Activated gamma-delta T cell treated with Interleukin-2 at 50 U/mL for 16 hours (primary cell): ENCODE measurements at regions not wholly inside any gene's neighbourhood (a gene's known extent, or its start where the extent isn't known, plus 50 kb on each side); places are given as distances from the start of the nearest gene placed in this dataset.

Source experiments
- DNase-seq: peaks from one replicate; pipeline ENCODE4 v3.0.0-alpha.2; 2020

DNA sequence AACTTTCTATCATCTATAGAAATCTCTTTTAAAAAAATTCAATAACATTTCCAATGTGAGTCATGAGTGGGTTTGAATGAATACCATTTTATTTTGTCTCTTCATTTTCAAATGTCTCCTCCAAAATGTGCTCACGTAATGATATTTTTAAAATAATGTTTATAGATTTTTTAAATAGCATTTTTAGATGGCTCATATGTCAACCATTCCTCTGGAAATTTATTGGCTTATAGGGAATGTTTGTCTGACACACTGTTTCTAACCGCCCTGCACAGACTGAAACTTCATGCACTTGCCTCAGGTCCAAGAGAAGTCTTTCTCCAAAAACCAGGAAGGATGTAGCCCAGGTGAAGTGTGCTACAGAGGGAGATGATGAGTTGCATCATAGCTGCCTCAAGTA, 88.8 kb upstream of the PLEKHG7 start:
- DNase-seq, result no peak

DNA sequence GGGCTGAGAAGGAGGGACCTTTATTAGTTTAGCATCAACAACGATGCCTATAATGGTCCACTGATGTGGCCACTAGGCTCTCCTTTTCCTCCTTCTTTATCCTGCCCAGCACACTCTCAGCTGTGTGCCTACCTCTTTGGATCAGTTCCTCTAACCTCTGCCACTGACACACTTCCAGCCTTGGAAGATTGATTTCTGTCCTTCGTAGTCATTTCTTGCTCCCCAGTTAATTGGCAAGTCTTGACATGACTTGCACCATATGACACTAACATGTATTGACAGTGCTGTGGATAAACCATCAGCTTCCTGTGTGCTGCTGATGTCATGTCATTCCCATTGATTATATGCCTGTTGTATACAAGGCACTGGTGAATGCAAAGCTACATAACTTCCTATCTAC, 90.2 kb upstream of the PLEKHG7 start:
- DNase-seq, result no peak

DNA sequence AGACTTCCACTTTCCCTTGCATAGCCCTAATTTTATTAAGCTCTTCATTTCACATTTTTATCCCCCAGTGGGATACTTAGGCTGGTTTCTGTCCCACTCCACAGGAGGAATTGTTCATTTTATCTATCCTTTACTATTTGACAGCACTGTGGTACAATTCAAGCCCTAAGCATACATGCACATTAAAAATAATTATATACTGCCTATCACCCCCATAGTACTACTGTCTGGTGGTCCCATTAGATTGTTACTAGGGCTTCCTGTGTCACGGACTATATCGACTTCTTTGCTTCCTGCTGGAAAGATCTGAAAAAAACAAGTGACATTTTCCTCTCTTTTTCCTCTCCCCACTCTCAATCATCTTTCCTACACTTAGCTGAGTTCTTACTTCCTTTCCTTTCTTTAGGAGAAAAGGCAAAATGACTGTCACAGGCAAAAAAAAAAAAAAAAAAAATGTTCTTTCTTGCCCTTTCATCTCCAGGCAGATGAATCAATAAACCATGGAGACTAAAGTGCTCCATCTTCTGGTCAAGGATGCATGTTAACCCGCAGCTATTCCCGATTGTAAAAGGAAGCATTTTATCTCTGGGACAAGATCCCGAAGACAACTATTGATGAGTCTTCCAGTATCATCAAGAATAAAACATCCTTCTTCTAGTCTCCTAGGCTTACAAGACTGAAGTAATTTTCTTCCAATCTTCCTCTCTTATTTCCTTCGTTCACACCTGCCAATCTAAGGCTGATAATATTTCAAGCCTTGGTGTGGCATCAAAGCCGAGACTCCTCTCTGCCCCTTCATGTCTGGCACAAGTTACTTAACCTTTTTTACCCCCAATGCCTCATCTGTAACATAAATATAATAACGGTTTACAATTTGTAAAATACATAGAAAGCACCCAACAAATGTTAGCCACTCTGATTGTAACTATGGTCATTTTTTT, 94.4 kb upstream of the PLEKHG7 start:
- DNase-seq, result no peak

DNA sequence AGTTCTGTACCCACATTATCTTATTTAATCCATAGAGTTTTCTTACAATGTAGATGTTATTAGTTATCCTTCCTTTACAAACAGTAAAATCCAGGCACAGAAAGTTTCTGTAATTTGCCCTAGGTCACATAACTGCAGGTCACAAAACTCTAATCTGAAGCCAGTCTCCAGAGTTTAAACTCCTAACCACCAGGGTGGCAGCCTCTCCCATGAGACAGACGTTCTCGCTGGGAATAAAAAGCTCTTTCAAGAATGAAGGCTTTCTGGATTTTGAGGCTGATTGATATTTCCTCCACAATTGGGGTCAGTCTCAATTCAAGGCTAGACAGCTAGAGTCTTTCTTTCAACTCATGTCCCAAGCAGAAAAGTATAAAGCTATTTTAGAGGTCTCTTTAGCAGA, 95.8 kb upstream of the PLEKHG7 start:
- no peak for DNase-seq

DNA sequence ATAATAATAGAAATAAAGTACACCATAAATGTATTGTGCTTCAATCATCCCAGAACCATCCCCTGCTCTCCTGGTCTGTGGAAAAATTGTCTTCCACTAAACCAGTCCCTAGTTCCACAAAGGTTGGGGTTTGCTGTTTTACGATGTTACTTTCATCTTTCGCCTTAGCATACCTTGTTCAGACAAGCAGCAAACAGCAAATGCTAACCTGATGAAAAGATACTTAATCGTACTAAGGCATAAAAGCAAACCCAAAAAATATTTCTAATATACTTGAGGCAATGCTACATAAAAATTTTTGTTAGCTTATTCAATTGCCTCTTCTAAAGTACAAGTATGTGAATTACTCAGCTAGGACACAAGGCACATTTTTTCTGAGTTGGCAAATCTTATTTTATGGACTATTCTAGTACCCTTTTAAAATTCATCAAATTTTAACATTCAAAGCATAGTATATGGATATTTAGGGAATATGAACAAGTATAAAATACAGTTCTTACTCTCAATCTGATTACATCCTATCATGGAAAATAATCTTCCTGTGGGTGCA, 97.1 kb upstream of the PLEKHG7 start:
- DNase-seq, result no peak

DNA sequence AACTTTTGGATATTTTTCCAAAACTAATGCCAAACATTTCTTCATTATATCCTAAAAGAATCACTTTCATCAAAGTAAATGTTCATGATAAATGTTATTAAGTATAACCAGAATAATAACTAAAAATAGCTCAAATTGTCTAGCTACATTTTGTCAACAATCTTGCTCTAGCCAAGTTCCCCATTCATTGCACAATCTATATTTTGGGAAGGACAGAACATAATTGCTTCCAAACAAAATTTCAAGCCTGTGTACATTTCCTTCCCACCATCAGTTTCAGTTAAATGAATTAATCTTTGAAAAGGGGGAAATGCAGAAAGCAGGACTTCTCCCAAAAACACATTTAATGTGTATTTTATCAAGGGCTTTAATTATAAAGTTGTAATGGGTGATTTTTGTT, 98.0 kb upstream of the PLEKHG7 start:
- DNase-seq, result no peak

DNA sequence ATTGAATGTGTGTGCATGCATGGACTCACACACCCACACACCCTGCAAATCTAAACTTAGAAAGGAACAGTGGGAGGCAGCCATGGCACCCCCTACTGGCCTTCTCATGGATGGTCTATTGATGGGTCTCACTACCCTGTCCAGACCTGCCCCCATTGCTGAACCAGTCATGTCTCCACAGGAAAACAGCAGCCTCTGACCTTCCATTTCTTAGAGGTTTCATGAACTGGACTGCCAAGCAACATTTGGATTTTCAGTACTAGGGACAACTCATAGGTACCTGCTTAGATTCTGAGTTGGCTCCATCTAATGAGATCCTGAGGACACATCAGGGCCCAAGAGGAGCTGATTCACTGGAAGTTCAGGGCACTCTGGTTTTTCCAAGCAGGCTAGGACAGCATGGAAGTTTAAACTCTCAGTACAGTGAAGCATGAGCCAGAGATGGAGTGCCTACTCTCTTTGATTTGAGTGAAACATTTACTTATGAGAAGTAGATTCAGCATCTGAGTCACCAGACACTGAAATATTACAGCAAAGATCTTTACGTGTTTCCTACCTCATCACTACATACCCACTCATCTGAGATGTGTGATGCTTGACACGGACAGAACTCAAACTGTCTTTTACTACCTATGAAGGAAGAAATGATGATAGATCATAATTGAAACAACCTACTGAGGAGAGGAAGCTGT, 98.9 kb upstream of the PLEKHG7 start:
- no peak for DNase-seq

DNA sequence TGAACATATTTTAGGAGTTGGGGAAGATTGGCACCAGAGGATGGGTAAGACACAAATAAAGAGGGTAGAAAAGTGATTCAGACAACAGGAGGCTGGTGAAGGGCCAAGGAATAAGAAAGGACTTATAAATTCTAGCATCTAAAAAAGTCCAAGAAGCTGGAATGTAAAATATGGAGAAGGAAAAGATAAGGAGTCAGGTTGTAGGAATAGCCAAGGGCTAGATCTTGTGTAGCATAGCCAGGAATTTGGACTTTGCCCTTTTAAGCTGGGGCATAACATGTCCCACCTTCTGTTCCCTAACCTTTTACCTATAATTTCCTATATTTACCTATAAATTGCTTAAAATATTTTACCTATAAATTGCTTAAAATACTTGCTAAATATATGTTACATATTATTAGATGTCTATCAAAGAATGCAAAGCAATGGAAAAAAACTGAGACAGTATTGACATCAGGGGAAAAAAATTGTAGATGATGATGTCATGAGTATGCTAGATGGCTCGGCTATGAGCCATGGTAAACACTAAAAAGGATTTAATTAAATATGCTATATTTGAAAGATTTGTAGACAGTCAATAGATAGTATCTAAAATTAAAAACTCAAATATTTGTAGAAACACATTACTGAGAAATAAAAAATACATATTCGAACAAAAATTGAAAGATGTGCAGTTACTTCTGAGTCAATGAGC, 99.7 kb upstream of the PLEKHG7 start:
- DNase-seq, result no peak

DNA sequence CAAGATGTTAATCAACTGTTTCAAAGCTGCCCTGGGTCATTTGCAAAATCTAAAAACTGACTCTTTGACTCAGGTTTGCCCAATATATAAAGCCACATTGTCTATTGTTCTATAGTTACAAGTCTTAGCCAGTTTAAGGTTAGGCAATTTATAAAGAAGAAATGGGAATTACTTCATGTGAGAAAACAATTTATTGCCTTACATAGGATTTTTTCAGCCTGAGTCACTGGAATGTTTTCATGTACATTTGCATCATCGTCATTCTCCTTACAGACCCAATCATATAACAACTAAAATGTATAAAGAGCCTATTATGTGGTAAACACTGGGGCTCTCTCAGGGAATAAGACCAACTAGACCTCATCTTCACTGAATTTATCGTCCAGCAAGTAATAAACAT, 100.3 kb upstream of the PLEKHG7 start:
- no peak for DNase-seq

DNA sequence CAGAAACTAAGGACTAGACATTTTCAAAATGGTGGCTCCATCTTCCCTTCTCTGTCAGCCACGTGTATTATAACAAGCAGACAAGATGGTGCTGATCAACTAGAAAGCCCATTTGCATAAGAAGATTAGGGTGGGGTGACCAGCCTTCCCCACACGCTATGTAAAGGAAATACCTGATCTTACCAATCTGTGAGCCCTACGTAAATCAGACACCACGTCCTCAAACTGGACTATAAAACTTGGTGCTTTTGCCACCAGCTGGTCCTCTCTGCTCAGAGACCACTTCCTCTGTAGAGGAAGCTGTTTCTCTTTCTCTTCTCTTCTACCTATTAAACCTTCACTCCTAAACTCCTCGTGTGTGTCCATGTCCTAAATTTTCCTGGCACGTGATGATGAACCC, 101.1 kb upstream of the PLEKHG7 start:
- DNase-seq, result no peak

DNA sequence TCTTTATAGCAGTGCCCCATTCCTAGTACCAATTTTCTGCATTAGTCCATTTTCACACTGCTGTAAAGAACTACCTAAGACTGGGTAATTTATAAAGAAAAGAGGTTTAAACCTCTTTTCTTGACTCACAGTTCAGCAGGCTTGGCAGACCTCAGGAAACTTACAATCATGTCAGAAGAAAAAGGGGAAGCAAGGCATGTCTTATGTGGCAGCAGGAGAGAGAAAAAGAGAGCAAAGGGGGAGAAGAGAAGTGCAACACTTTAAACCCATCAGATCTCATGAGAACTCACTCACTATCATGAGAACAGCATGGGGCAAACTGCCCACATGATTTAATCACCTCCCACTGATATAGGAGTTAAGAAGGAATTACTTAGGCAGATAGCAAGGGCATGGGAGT, 101.6 kb upstream of the PLEKHG7 start:
- no peak for DNase-seq

DNA sequence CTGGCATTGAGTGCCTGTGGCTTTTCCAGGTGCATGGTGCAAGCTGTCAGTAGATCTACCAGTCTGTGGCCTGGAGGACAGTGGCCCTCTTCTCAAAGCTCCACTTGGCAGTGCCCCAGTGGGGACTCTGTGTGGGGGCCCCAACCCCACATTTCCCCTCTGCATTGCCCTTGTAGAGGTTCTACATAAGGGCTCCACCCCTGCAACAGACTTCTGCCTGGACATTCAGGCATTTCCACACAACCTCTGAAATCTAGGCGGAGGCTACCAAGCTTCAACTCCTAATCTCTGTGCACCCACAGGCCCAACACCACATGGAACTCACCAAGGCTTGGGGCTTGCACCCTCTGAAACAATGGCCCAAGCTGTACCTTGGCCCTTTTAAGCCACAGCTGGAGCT, 102.7 kb upstream of the PLEKHG7 start:
- DNase-seq, result no peak

DNA sequence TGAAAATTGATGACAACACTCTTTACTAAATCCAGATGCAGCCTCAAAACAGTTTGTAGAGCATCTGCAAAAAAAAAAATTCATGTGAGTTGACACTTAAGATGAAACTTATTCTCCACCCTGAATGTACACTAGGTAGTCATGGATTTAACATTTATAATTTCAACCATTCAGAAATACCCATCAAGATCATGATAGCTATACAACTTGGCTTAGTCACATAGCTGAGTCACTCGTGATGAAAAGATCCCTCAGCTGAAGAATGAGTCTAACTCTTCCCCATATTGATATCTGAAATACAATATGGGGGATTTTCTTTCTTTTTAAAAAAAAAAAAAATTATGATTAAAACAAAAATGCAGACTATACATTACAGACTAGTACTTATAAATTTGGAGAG, 104.8 kb upstream of the PLEKHG7 start:
- DNase-seq, result no peak

DNA sequence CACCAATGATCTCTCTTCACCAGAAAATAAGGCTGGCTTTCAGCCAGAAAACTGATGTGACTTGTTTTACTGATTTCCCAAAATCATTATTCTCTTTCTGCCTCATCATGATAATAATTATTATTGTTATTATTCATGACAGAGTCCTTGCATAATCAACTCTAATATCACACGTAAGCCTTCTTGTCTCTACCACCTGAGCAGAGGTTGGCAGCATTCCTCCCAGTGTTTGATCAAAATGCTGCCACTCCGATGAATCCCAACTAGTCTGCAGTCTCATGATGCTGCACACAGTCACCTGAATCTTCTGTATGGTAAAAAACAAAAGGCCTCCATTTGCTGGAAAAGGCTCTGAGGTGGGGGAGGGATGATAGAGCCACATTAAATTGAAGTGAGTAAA, 105.7 kb upstream of the PLEKHG7 start:
- DNase-seq, result no peak

DNA sequence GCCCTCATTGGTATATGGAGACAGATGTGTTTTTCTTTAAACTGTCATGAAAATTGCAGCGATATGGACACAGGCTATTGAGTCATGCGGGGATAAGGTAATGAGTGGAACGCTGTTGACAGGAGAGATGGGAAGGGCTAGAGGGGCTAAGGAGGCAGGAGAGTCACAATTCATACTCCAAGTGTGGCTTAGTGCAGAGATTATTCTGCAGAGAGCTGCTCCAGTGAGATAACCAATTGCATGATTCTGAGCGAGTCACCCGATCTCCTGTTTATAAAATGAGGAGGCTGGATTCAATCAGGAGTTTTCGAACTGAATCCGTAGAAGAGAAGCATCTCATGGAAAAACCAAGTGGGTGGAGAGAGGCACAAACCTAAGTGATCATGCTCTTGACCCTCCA, 106.4 kb upstream of the PLEKHG7 start:
- no peak for DNase-seq

DNA sequence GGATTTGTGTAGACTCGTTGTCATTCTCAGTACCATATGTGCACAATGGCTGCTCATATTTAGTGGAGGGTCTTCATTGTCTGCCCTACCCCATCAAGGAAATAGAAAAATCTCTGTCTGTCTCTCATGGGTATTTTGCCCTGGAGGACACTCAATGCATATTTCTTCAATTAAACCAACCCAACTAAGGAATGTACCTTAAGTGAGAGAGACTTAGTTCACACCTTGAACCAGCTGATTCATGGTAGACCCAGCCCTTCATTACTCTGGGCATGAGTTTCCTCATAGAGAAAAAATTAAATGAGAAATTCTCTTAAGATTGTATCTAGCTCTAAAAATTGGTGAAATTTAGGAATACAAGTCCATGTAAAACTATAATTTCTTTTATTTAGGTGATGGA, 107.1 kb upstream of the PLEKHG7 start:
- no peak for DNase-seq

DNA sequence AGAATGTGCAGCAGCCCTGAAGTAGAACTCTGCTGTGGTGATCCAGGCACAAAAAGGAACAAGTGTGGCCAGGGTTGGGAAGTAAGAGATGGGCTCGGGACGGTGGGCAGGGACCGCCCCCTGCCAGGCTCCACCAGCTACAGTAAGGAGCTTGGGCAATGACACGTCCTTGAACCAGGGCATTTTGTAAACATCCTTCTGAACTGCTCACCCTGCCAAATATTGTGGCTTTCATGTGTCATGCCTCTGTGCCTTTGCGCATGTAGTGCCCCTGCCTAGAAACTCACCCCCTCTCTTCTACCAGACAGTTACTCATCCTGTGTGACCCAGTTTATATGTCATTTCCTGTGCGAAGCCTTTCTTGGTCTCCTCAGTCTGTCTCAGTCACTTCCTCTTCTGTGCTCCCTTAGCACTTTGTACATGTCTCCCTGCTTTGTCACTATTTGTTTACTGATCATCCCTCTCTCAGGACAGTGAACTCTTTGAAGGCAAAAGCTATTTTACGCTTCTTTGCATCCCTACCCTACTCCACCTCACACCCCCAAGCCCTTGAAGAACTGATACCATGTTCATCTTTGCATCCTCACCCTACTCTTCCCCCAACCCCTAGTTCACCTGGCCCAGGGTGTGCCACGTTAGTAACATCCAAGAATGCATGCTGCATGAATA, 108.9 kb upstream of the PLEKHG7 start:
- peak; percentile 74 for DNase-seq

DNA sequence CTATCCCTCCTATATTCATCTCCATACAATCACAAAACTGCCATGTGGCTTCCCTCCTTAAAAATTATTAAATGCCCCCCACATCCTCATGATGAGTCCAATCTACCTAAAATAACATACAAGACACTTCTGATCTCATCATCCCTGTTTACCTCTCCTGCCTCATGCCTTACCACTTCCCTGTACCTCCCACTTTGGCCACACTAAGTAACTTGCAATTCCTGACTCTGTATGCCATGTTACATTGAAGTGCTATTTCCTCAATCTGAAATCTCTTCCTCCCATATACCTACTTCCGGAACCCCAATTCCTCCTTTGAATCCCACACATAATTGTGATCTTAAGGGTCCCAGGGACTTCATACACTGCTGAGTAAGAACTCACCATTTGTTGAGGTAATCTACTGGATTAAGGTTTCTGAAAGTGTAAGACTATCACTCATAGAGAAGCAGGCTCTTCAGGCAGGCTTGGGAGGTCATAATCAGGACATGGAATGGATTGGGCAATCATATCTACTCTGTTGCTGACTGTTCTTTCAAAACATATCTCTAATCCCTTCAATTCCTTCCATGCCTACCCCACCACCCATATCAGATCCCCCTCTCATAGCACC, 117.6 kb upstream of the PLEKHG7 start:
- DNase-seq, result no peak

DNA sequence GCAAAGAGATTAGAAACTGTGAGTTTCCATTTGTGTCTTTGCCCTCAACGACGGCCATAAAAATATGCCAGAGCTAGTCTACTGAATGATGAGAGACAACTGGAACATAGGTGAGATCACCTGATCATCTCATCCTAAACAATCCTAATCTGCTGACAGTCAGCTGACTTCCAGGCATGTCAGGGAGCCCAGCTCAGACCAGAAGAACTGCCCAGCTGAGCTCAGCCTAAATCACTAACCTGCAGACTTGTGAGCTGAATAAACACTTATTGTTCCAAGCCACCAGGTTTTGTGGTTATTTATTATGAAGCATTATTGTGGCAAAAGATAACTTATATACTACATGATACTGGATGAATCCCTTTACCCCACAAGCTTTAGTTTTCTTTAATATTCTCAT, 118.9 kb upstream of the PLEKHG7 start:
- no peak for DNase-seq

DNA sequence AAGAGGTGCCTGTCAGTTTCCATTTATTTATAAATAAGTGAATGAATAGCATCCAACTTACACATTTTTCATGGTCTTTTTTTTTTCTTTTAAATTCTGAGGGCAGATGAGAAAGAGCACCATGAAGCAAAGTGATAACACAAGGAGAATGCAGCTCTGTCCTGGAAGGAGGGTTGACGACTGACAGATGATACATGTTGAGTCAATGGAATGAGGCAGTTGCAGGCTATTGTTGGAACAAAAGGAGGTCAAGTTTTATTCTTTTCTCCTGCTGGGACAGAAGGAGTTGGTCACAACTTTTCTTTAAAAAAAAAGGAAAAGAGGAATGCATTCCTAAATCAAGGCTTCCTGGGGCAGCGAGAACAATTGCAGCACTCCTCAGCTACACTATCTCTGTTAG, 119.9 kb upstream of the PLEKHG7 start:
- no peak for DNase-seq

DNA sequence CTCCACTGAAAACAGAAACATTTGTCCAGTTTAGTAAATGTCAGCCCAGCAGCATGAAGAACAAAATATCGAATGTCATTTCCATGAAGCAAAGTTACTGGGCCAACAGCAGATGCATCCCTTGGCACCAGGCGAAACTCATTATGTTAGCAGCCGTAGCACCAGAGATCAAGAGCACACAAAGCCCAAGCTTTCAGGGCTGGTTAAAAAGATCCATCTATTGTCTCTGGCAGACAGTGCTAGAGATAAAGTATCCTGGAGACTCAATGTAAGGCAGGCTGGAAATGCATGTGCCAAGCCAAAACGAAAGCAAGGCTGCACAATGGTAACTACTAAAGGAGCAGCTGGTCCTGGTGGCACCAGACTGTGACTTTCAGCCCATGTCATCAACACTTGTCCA, 120.3 kb upstream of the PLEKHG7 start:
- DNase-seq, result no peak

DNA sequence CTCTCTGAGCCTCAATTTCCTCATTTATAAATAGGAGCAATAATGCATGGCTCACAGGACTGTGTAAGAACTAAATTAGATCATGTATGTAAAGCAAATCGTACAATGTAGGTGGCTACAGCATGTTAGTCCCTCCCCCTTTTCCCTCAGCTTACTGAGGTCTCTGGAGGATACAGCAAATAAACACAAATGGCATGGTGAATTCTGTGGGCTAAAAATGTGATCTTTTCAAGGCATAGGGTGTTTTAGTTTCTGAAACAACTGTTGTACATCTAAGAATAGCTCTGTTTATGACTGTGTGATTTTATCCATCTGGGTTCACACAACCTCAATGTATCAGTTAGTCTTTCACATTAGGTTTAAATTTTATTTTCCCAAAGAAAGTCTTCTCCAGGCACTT, 121.2 kb upstream of the PLEKHG7 start:
- no peak for DNase-seq
